ENCODE measurements at regions not wholly inside any gene's neighbourhood (a gene's known extent, or its start where the extent isn't known, plus 50 kb on each side); places are given as distances from the start of the nearest gene placed in this dataset.

GRCh38 chr16:73413830-73414190 lies 365.9 kb upstream of the ZFHX3 start:
- no peak overlapping the region for H3K4me2 ChIP-seq (ENCODE audit: low read depth, low read length)
- no peaks in the 10 kb centered on the region; the same call in 1 of the 2 replicates for H3K9me3 ChIP-seq (ENCODE audit: control insufficient read depth, insufficient read depth, low read length)
- no peak for TF ChIP-seq CTCF (conservative IDR thresholded peaks at IDR 0.05; ENCODE audit: low read depth, low read length)
- H4K20me1 ChIP-seq (ENCODE audit: insufficient read depth, low read length) = no peaks in the 10 kb centered on the region
- H4K5ac ChIP-seq (ENCODE audit: low read depth, low read length) = no peak overlapping the region
- no peak overlapping the region for H2AK9ac ChIP-seq (replicated peaks; ENCODE audit: low read depth, low read length, poor library complexity)
- ChIA-PET POLR2A (ENCODE audit: unreplicated experiment) (no interaction called here), CTCF (no interaction called here)
- no peak overlapping the region for H3K14ac ChIP-seq (replicated peaks; ENCODE audit: low read depth, low read length)
- H3K4me1 ChIP-seq (ENCODE audit: control insufficient read depth, insufficient read depth, low read length) = peaks cover 2% of the 10 kb centered on the region; the same call in 1 of the 2 replicates
- no peak overlapping the region for H3K23ac ChIP-seq (ENCODE audit: low read depth, low read length)
- no peak overlapping the region for H3K18ac ChIP-seq (ENCODE audit: low read depth, low read length)
- in situ Hi-C loops (cut with MboI; ENCODE audit: low sequenced_read_pairs) (no loop called here), dilution Hi-C loops (cut with HindIII; ENCODE audit: low sequenced_read_pairs, unreplicated experiment) (no loop called here), intact Hi-C loops (cut with micrococcal nuclease) (loop anchor here (10.0 kb wide), 1 partner anchor 359 kb away; no protein-coding TSS in a partner anchor)
- H4K8ac ChIP-seq (ENCODE audit: low read depth in 2 of 2, low read length in 2 of 2) = no peak overlapping the region
- no peak overlapping the region for H2AK5ac ChIP-seq (ENCODE audit: low read depth, low read length)
- no peak for DNase-seq
- H3K27me3 ChIP-seq (ENCODE audit: control insufficient read depth, insufficient read depth, low read length) = no peaks in the 10 kb centered on the region
- H3K9me1 ChIP-seq (ENCODE audit: insufficient read depth, low read length) = no peaks in the 10 kb centered on the region
- H3K27ac ChIP-seq (ENCODE audit: insufficient read depth, low read length) = no peak overlapping the region
- H2BK20ac ChIP-seq (ENCODE audit: low read depth, low read length) = no peak overlapping the region
- no peak overlapping the region for H4K91ac ChIP-seq (ENCODE audit: insufficient read depth, low read depth, low read length)
- WGBS, 2 experiments (ENCODE audit: extremely low coverage in 2 of 2, insufficient read length in 1 of 2) = no CpG with 5 or more reads among the region's 1 CpG
- H3K56ac ChIP-seq (ENCODE audit: extremely low read depth, insufficient read depth, low read length) = no peak overlapping the region
- no peaks in the 10 kb centered on the region for H3K36me3 ChIP-seq (ENCODE audit: control insufficient read depth, insufficient read depth, low read length)
- H2BK5ac ChIP-seq (ENCODE audit: low read depth, low read length, poor library complexity, severe bottlenecking) = no peak overlapping the region
- H2AFZ ChIP-seq (replicated peaks; ENCODE audit: low read length, poor library complexity) = no peak overlapping the region
- no peaks in the 10 kb centered on the region for H3K79me1 ChIP-seq (ENCODE audit: low read depth in 1 of 2, low read length in 2 of 2)
- no peak for ATAC-seq (ENCODE audit: low read depth)
- no peak overlapping the region for H2BK15ac ChIP-seq (ENCODE audit: low read depth, low read length)
- H3K4ac ChIP-seq (ENCODE audit: low read depth, low read length) = no peak overlapping the region
- no TSS peak for BruUV-seq (replicated peaks)
- no peak overlapping the region for H3K9ac ChIP-seq (ENCODE audit: low read depth, low read length)
- no peak overlapping the region for H2BK120ac ChIP-seq (ENCODE audit: low read depth, low read length)
- H3K4me3 ChIP-seq (ENCODE audit: insufficient read depth, low read depth, low read length) = no peak overlapping the region
